ENCODE measurements at regions not wholly inside any gene's neighbourhood (a gene's known extent, or its start where the extent isn't known, plus 50 kb on each side); places are given as distances from the start of the nearest gene placed in this dataset.

GRCh38 chr2:3062476-3063260 is 314.9 kb downstream of the EIPR1 start:
- no peak for DNase-seq (ENCODE audit: low read depth in 2 of 2)

- DNase-seq (ENCODE audit: low read depth in 2 of 2) = no peak
Measured at GRCh38 chr2:3060049-3060448, 317.6 kb downstream of the EIPR1 start.

DNA sequence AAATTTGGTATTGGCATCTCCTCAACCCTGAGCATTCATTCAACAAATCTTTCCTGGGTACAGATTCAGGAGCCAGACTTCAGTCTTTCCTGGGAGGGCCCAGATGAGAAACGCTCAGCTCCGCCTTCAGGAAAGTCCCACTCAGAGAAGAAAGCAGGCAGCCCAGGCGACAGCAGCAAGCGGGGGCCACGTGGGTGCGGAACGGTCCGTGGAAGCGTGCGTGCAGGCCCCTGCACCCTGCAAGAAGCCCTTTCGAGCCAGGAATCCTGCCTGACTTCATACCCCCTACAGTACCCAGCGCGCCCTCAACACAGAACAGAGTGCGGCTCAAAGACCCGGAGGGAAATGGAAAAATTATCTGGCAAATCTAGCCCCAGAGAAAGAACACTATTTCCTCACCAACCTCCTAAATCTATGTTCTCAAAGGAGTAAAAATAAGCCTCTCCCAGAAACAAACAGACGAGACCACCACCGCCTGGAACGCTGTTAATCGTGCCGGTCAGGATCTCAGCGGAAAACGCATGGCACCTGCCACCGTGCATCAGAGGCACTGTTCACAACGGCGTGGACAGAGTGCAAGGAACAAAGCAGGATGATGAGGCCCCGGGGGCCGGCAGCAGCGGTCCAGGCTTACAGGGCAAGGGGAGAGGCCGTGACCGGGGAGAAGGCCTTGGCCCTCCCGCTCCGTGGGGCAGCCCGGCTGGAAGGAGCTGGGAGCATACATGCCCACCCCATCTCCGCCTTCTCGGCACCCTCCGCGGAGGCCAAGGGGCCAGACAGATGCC is 318.3 kb downstream of the EIPR1 start:
- DNase-seq (ENCODE audit: low read depth in 2 of 2) = no peak

GRCh38 chr2:3054066-3054465 is 323.6 kb downstream of the EIPR1 start:
- no peak for DNase-seq (ENCODE audit: low read depth in 2 of 2)

- no peak for DNase-seq (ENCODE audit: low read depth in 2 of 2)
Measured at GRCh38 chr2:3051266-3051665, 326.4 kb downstream of the EIPR1 start.

DNA sequence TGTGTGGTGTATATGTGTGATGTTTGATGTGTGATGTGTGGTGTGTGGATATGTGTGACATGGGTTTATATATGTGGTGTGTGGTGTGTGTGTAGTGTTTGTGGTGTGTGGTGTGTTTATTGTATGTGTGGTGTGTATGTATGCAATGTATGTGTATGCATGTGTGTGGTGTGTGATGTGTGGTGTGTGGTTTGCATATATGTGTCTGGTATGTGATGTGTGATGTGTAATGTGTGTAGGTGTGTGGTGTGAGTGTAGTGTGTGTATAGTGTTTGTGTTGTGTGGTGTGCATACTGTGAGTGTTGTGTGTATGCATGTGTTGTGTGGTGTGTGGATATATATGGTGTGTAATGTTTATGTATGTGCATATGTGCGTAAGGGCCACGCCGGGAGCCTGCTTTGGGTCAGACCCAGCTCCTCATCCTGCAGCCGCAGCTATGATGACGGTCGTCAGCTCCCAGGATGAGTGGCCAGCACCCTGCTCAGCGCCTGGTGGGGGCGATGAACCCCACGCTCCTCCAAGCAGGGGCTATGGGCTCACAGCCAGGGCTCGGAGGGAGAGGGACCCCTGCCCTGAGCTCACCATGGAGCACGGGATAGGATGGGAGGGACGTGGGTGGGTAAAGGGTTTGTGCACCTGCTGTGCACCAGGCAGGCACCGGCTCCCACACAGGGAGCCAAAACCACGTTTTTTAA is 331.3 kb downstream of the EIPR1 start:
- no peak for DNase-seq (ENCODE audit: low read depth in 2 of 2)

- no peak for DNase-seq (ENCODE audit: low read depth in 2 of 2)
Measured at GRCh38 chr2:3045318-3045921, 332.2 kb downstream of the EIPR1 start.

- no peak for DNase-seq (ENCODE audit: low read depth in 2 of 2)
Measured at GRCh38 chr2:3044587-3045317, 332.9 kb downstream of the EIPR1 start.

DNA sequence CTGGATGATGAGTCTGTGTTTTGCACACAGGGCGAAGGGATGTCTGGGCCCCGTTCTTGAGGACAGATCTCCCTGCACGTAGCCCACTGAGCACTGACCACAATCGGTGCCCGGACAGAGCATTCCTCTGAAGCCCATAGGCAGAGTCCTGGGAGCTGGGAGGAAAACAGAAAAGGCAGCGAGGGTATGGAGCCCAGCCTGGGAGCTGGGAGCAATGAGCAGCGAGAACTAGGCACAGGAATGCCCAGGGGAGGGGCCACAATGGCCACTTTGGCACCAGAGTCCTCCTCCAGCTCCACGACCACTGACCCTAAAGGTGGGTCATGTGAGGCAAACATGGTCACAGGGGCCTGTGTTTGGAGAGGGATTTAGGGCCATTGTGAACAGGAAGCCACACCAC is 333.9 kb downstream of the EIPR1 start:
- no peak for DNase-seq (ENCODE audit: low read depth in 2 of 2)

DNA sequence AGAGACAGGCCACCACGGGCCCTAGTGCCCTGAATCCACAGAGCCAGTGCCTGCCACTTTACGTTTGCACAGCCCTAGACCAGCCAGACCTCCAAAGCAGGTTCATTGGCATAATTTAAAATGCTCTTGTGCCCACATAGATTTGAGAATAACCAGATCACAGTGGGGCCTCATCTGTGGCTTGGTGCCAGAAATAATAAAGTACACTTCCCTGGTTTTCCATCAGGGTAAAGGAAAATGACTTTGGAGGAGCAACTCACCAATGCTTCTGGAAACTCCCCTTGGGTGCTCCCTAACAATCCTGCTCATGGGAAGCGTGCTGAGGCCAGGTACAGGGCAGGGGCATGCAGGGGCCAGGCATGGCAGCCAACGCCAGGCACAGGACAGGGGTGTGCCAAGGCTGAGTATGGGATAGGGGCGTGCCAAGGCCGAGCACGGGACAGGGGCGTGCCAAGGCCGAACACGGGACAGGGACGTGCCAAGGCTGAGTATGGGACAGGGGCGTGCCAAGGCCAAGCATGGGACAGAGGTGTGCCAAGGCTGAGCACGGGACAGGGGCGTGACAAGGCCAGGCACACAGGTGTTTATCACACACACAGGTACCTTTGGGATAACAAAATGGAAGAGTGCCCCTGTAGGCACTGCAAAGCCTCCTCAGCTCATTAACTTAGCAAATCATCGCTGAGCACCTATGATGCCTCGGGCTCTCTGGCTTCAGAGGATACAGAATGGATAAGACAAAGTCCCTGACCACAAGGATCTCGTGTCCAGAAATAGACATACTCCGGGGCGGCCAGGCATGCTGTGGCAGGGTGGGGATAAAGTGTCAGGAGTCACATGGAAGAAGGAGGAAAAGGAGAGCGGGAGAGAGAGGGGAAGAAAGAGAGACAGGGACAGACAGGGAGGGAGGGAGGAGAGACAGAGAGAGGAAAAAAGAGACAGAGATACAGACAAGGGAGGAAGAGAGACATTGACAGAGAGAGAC is 334.7 kb downstream of the EIPR1 start:
- DNase-seq (ENCODE audit: low read depth in 2 of 2) = no peak

DNA sequence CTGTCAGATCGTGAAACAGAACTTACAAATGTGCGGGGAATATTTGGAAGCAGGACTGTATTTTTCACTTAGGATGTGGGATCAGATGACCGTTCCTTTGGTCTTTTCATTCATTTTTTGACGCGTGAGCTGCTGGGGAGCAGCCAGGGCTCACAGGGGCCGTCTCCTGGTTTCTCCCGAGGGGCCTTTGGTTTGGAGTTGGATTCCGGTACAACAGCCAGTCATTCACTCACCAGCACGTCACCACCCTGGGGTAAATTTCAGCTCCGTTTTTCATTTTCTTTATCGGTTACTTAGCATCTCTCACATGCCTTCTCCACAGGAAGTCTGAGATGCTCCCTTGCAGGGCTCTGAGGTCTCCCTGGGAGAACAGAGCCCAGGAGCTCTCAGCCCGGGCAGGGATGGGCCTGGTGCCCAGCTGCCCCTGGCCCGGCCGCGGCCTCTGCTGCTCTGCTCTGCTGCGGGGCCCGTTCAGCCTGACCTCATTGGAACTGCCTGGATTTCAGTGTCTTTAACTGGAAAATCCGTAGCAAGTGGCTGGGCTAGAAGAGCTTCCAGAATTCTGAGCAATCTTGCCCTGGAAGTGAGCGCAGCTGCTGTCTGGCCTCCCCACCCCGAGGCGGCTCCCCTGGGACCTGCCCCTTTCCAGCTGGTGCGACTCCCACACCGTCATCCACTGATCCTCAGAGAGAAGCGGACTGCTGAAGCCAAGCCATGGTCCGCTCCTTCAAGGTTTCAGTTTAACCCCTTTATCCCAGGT is 335.6 kb downstream of the EIPR1 start:
- DNase-seq (ENCODE audit: low read depth in 2 of 2) = no peak

DNA sequence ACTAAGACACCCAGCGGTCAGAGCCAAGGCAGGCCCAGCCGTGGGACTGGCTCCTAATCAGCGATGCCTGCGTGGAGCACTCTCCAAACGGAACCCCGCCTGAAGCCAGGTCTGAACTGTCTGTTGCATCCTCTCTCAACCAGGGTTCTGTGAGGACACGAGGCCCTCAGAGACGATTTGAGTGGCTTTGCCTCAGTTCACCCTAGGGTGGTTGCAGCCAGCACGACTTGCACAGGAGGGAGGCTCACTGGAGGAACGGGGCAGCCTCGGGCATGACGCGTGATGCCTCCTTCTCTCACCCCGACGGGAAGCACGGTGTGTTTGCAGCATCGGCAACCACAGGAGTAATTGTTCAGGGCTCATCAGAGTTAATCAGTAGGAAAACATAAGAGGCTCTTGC is 336.4 kb downstream of the EIPR1 start:
- DNase-seq (ENCODE audit: low read depth in 2 of 2) = no peak

GRCh38 chr2:3040496-3041140 is 337.0 kb downstream of the EIPR1 start:
- DNase-seq (ENCODE audit: low read depth in 2 of 2) = no peak

DNA sequence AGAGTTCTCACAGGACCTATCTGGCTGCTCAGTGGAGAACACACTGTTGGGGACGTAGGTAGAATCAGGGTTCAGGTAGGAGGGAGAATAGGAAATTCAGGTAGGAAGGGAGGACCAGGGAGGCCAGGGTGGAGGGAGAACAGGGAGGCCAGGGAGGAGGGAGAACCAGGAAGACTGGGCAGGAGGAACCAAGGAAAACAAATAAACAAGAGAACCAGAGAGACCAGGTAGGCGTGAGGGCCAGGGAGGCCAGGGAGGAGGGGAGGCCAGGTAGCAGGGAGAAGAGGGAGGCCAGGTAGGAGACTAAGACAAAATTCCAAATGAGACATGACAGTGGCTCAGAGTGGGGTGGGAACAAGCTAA is 337.6 kb downstream of the EIPR1 start:
- DNase-seq (ENCODE audit: low read depth in 2 of 2) = no peak

DNA sequence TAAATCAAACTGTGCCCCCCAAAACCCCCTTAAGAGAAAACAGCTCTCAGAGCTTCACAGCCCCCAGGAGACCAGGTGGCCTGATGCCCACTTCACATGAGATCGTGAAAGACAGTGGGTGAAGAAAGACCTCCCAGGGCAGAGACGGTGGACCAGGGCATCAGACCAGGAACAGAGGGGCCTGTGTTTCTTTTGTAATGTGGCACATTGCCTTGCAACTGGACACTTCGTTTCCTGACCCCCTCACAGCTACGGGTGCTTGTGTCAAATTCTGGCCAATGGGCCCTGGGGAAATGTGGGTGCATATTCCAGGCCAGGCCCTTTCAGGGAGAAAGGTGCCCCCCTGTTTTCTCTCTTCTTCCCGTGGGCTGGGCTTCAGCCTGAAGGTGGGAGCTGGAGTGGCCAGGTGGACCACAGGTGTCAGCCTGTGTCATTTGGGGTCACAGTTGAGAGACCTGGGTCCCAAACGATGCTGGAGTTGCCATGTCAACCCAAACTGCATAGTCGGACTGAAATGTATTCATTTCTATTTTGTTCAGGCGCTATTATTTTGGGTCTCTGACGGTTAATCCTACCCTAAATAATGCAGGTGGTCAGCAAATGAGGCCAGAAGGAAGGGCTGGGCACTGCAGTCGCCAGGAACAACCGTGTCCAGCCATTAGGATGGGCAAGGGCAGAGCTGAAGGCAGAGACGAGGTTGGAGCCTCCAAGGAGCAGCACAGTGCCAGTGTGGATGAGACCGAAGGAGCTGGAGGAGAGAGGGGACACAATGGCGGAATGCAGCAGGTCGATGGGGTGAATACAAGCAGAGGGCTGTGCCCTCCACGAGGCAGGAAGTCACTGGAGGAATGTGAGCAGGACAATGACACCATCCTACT is 338.2 kb downstream of the EIPR1 start:
- DNase-seq (ENCODE audit: low read depth in 2 of 2) = no peak

DNA sequence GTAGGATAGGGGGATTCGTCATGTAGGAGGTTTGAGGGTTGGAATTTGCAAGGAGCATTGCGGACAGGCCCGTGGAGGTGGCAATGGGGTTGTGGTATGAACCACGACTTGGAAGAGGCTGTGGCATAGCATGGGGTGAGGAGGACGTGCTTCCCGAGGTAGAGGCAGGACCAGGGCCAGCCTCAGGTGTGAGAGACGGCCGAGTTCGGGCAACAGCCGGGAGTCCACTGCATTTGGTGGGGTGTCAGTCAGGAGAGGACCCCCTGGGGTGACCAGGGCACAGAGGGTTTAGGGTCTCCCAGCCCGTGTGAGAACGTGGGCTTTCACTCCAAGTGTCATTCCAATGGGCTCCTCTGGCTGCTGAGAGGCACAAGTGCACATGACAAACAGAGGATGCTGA is 339.0 kb downstream of the EIPR1 start:
- no peak for DNase-seq (ENCODE audit: low read depth in 2 of 2)

GRCh38 chr2:3037196-3038194 is 340.1 kb downstream of the EIPR1 start:
- DNase-seq (ENCODE audit: low read depth in 2 of 2) = no peak
